Activated naive CD4-positive, alpha-beta T cell treated with anti-CD3 and anti-CD28 coated beads for 36 hours (primary cell): ENCODE measurements at regions not wholly inside any gene's neighbourhood (a gene's known extent, or its start where the extent isn't known, plus 50 kb on each side); places are given as distances from the start of the nearest gene placed in this dataset.

Experiments
- CTCF ChIA-PET: fragments of 350-600 bp; sonication (Branson Sonifier 250); formaldehyde crosslinking; loops from one replicate; lab custom pipeline; 2021; ENCODE audit warnings: antibody characterized with exemption; lab: Charles Lee
- DNase-seq: peaks from one replicate; pipeline ENCODE4 v3.0.0-alpha.2; 2020
- H3K27ac Mint-ChIP-seq: one replicate; pipeline ENCODE4 v1.8.0; 2021; ENCODE audit warnings: mild to moderate bottlenecking, mixed read lengths
- H3K27me3 Mint-ChIP-seq: one replicate; pipeline ENCODE4 v1.8.0; 2021; ENCODE audit warnings: low read depth, mixed read lengths
- H3K36me3 Mint-ChIP-seq: one replicate; pipeline ENCODE4 v1.8.0; 2021; ENCODE audit warnings: low read depth, mixed read lengths
- H3K4me1 Mint-ChIP-seq: one replicate; pipeline ENCODE4 v1.8.0; 2021; ENCODE audit warnings: low read depth, mixed read lengths
- H3K4me3 Mint-ChIP-seq: one replicate; pipeline ENCODE4 v1.8.0; 2021; ENCODE audit warnings: mild to moderate bottlenecking, moderate library complexity, mixed read lengths
- H3K9me3 Mint-ChIP-seq: one replicate; pipeline ENCODE4 v1.8.0; 2021; ENCODE audit warnings: mixed read lengths
- intact Hi-C: fragments of 100-400 bp; cut with micrococcal nuclease; formaldehyde crosslinking; loops from one replicate; pipeline ENCODE4 v1.15.1; 2023

DNA sequence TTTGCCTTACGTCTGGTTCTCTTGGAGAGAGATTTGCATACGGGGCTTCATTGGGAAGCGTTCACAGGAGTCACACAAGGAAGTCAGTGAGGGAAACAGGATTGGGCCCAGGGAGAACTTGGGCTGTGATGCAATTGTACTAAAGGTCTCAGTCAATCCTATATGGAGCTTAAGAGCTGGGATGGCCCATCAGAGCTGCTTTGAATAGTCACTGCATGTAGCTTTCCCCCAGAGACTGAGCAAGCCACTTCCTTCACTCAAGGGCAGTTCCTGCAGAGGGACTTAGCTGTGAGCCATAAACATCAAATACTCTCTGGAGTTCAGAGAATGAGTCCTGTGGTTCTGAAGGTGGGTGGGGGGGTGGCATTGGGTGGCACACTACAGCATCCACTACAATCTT is 605.4 kb downstream of the MED13L start:
- no peak overlapping the region for H3K27ac Mint-ChIP-seq
- no peak overlapping the region for H3K4me3 Mint-ChIP-seq
- CTCF ChIA-PET: no interaction called here
- peaks cover 2% of the 10 kb centered on the region for H3K27me3 Mint-ChIP-seq
- intact Hi-C loops: no loop called here
- no peak for DNase-seq
- H3K9me3 Mint-ChIP-seq: peaks cover 4% of the 10 kb centered on the region
- no peaks in the 10 kb centered on the region for H3K4me1 Mint-ChIP-seq
- no peaks in the 10 kb centered on the region for H3K36me3 Mint-ChIP-seq

GRCh38 chr12:115670869-115671268 is 606.6 kb downstream of the MED13L start:
- no peak for DNase-seq
- Mint-ChIP-seq H3K4me1 (no peaks in the 10 kb centered on the region), H3K9me3 (peaks cover 4% of the 10 kb centered on the region), H3K27ac (no peak overlapping the region), H3K27me3 (peaks cover 2% of the 10 kb centered on the region), H3K4me3 (no peak overlapping the region), H3K36me3 (no peaks in the 10 kb centered on the region)
- intact Hi-C loops: no loop called here
- CTCF ChIA-PET: no interaction called here

- Mint-ChIP-seq H3K27ac (no peak overlapping the region), H3K4me1 (no peaks in the 10 kb centered on the region), H3K9me3 (peaks cover 1% of the 10 kb centered on the region), H3K36me3 (no peaks in the 10 kb centered on the region), H3K27me3 (peaks cover 2% of the 10 kb centered on the region), H3K4me3 (no peak overlapping the region)
- intact Hi-C loops: no loop called here
- DNase-seq: no peak
- CTCF ChIA-PET: no interaction called here
Measured at GRCh38 chr12:115667116-115667515, 610.4 kb downstream of the MED13L start.

DNA sequence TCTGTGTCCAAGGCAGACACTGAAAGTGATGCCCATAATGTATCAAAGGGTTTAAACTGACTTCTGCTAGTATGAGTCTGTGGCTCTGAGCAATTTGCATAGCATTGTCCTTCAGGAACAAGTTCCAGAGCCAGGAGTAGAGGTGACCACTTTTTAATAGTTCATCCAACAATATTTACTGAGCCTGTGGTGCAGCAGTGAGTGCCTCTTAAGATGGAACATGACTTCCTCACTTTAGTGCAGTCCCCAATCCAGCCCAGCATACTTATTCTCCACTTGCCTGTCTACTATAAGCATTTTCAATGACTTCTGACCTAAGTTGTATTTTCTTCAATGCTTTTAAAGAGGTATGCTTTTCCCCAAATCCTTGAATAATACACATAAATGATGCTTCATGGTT is 611.3 kb downstream of the MED13L start:
- CTCF ChIA-PET: no interaction called here
- no peak for DNase-seq
- Mint-ChIP-seq H3K27me3 (peaks cover 3% of the 10 kb centered on the region), H3K27ac (no peak overlapping the region), H3K9me3 (peaks cover 1% of the 10 kb centered on the region), H3K4me3 (no peak overlapping the region), H3K4me1 (no peaks in the 10 kb centered on the region), H3K36me3 (no peaks in the 10 kb centered on the region)
- intact Hi-C loops: no loop called here

DNA sequence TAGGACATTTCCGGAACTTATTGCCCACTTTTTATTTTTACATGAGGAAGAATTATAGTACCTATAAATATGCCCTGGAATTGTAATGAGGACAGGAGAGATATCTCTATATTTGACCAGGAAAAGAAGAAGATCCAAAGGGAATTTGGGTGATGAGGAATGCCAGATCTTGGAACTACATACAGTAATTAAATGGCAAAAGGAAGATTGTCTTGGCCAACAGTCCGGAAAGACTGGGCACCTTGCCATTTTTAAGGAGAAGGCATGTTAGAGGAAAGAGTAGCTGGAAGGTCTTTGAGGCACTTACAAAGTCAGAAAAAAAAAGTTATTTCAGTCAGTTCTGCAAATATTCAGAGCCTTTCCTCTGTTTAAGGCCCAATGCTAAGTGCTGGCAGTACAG is 616.4 kb downstream of the MED13L start:
- CTCF ChIA-PET: no interaction called here
- intact Hi-C loops: no loop called here

GRCh38 chr12:115660211-115660805 is 617.2 kb downstream of the MED13L start:
- Mint-ChIP-seq H3K4me3 (no peak overlapping the region), H3K27me3 (peaks cover 14% of the 10 kb centered on the region), H3K9me3 (no peaks in the 10 kb centered on the region), H3K4me1 (no peaks in the 10 kb centered on the region), H3K27ac (no peak overlapping the region), H3K36me3 (no peaks in the 10 kb centered on the region)
- CTCF ChIA-PET: no interaction called here
- DNase-seq: no peak
- intact Hi-C loops: no loop called here

More for the DNA sequence above, 616.4 kb downstream of the MED13L start:
- DNase-seq: no peak
- Mint-ChIP-seq H3K27ac (no peak overlapping the region), H3K4me3 (no peak overlapping the region), H3K9me3 (no peaks in the 10 kb centered on the region), H3K36me3 (no peaks in the 10 kb centered on the region), H3K27me3 (peaks cover 14% of the 10 kb centered on the region), H3K4me1 (no peaks in the 10 kb centered on the region)

GRCh38 chr12:115659422-115659821 is 618.1 kb downstream of the MED13L start:
- H3K27me3 Mint-ChIP-seq: peaks cover 14% of the 10 kb centered on the region
- H3K27ac Mint-ChIP-seq: no peak overlapping the region
- intact Hi-C loops: no loop called here

GRCh38 chr12:115657081-115658013 is 620.1 kb downstream of the MED13L start:
- H3K4me1 Mint-ChIP-seq: no peaks in the 10 kb centered on the region
- no peaks in the 10 kb centered on the region for H3K9me3 Mint-ChIP-seq
- CTCF ChIA-PET: no interaction called here
- intact Hi-C loops: no loop called here
- H3K36me3 Mint-ChIP-seq: no peaks in the 10 kb centered on the region
- H3K27me3 Mint-ChIP-seq: peaks cover 12% of the 10 kb centered on the region
- H3K4me3 Mint-ChIP-seq: no peak overlapping the region
- no peak for DNase-seq
- H3K27ac Mint-ChIP-seq: no peak overlapping the region

More at GRCh38 chr12:115659422-115659821, 618.1 kb downstream of the MED13L start:
- DNase-seq: no peak
- Mint-ChIP-seq H3K9me3 (no peaks in the 10 kb centered on the region), H3K4me1 (no peaks in the 10 kb centered on the region), H3K4me3 (no peak overlapping the region), H3K36me3 (no peaks in the 10 kb centered on the region)
- CTCF ChIA-PET: no interaction called here

GRCh38 chr12:115650026-115650425 is 627.5 kb downstream of the MED13L start:
- DNase-seq: no peak
- H3K27ac Mint-ChIP-seq: no peak overlapping the region
- intact Hi-C loops: no loop called here
- H3K27me3 Mint-ChIP-seq: no peaks in the 10 kb centered on the region
- CTCF ChIA-PET: no interaction called here
- H3K9me3 Mint-ChIP-seq: peaks cover 4% of the 10 kb centered on the region
- H3K4me3 Mint-ChIP-seq: no peak overlapping the region
- no peaks in the 10 kb centered on the region for H3K4me1 Mint-ChIP-seq
- no peaks in the 10 kb centered on the region for H3K36me3 Mint-ChIP-seq

DNA sequence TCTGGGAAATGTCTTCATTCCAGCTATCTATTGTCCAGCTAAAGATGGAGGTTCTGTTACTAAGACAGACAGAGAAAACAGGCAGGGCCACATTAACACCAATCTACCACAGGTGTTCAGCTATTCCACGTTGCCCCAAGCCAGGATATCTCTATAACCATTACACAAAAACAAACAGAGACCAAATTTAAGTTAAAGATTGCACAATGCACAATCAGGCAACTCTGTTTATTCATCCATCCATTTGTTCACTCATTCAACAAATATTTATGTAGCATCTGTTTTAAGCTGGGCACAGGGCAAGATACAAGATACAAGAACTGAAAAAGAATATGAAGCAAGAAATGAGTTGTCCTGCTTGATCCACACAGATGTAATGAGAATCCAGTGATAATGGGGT is 629.0 kb downstream of the MED13L start:
- H3K4me1 Mint-ChIP-seq: no peaks in the 10 kb centered on the region
- intact Hi-C loops: no loop called here

GRCh38 chr12:115646210-115646609 is 631.3 kb downstream of the MED13L start:
- Mint-ChIP-seq H3K36me3 (no peaks in the 10 kb centered on the region), H3K9me3 (peaks cover 4% of the 10 kb centered on the region), H3K27ac (no peak overlapping the region), H3K4me1 (no peaks in the 10 kb centered on the region), H3K4me3 (no peak overlapping the region), H3K27me3 (peaks cover 2% of the 10 kb centered on the region)
- CTCF ChIA-PET: no interaction called here
- intact Hi-C loops: no loop called here
- no peak for DNase-seq

More for the DNA sequence above, 629.0 kb downstream of the MED13L start:
- H3K4me3 Mint-ChIP-seq: no peak overlapping the region
- H3K27me3 Mint-ChIP-seq: no peaks in the 10 kb centered on the region
- no peak for DNase-seq
- CTCF ChIA-PET: no interaction called here
- H3K27ac Mint-ChIP-seq: no peak overlapping the region
- H3K9me3 Mint-ChIP-seq: peaks cover 4% of the 10 kb centered on the region
- H3K36me3 Mint-ChIP-seq: no peaks in the 10 kb centered on the region

DNA sequence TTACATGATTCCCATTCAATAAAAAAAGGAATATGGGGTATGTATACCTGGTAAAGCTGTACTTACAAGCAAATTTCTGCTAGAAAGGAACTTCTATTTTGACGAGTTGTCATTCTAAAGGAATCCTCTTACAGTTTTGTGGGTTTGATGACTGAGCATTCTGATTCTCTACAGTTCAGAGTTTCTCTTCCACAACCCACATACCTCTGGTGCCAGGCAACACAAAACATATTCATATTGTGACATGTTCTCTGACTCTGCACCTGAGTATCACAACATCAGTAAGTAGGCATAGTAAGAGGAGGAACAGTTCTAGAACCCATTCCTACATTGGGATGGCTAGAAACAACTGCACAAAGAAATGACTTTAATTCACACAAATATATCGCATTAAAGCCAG is 636.6 kb downstream of the MED13L start:
- Mint-ChIP-seq H3K36me3 (no peaks in the 10 kb centered on the region), H3K27me3 (peaks cover 2% of the 10 kb centered on the region), H3K4me3 (no peak overlapping the region), H3K9me3 (no peaks in the 10 kb centered on the region), H3K27ac (no peak overlapping the region), H3K4me1 (no peaks in the 10 kb centered on the region)
- intact Hi-C loops: no loop called here
- DNase-seq: no peak
- CTCF ChIA-PET: no interaction called here

DNA sequence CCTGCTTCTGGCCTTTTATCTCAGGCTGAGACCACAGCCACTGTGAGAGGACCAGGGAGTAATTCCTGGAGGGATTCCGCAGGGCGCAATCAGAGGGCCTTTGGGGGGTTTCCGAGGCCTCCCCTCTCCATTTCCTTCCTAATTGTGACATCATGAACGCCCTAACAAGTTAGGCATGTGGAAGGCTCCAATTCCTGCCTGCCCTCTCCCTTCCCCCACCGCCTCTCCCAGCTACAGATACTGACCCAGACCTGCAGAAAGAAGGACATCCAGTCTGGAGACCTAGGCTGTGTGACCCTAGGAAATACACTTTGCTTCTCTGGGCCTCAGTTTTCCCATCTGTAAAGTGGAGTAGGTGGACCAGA is 637.9 kb downstream of the MED13L start:
- DNase-seq: no peak
- CTCF ChIA-PET: no interaction called here

More for the DNA sequence above, 637.9 kb downstream of the MED13L start:
- H3K27me3 Mint-ChIP-seq: peaks cover 2% of the 10 kb centered on the region
- H3K4me1 Mint-ChIP-seq: no peaks in the 10 kb centered on the region
- H3K27ac Mint-ChIP-seq: no peak overlapping the region
- H3K9me3 Mint-ChIP-seq: no peaks in the 10 kb centered on the region
- no peaks in the 10 kb centered on the region for H3K36me3 Mint-ChIP-seq
- H3K4me3 Mint-ChIP-seq: no peak overlapping the region
- intact Hi-C loops: loop anchor here (10.0 kb wide), 1 partner anchor 975 kb away; no protein-coding TSS in a partner anchor
